Keratinocyte (primary cell): ENCODE measurements at regions not wholly inside any gene's neighbourhood (a gene's known extent, or its start where the extent isn't known, plus 50 kb on each side); places are given as distances from the start of the nearest gene placed in this dataset.

Experiments
- DNase-seq: peaks from one replicate; pipeline ENCODE4 v3.0.0-alpha.2; 2011; ENCODE audit warnings: low read depth, missing footprints, low spot score
- FAIRE-seq: peaks from 2 replicates; lab custom pipeline; 2011; peaks lifted over from hg19 to GRCh38; lab: Jason Lieb, UNC
- H2AFZ ChIP-seq: 2 replicates; pipeline ENCODE4 v1.6.0; 2012; ENCODE audit warnings: low read length, control low read depth, inconsistent platforms; ENCODE audit not compliant: control insufficient read depth
- H3K27ac ChIP-seq: 2 replicates; pipeline ENCODE4 v1.5.1; 2011; ENCODE audit warnings: low read length; ENCODE audit not compliant: control insufficient read depth, insufficient read depth
- H3K27me3 ChIP-seq: 3 replicates; pipeline ENCODE4 v1.6.0; 2011; ENCODE audit warnings: low read length; ENCODE audit not compliant: control insufficient read depth, insufficient read depth; ENCODE audit errors: extremely low read depth
- H3K36me3 ChIP-seq, 2 experiments: 2 replicates in 1 of 2; 3 replicates in 1 of 2; pipeline ENCODE4 v1.5.1; 2011; ENCODE audit warnings: low read length in 2 of 2, mild to moderate bottlenecking in 1 of 2; ENCODE audit not compliant: control insufficient read depth in 2 of 2, insufficient read depth in 2 of 2; ENCODE audit errors: extremely low read depth in 1 of 2
- H3K4me1 ChIP-seq: 3 replicates; pipeline ENCODE4 v1.5.1; 2011; ENCODE audit warnings: low read length; ENCODE audit not compliant: control insufficient read depth, insufficient read depth; ENCODE audit errors: extremely low read depth
- H3K4me2 ChIP-seq: 3 replicates; pipeline ENCODE4 v1.6.0; 2011; ENCODE audit warnings: low read depth, low read length; ENCODE audit not compliant: control insufficient read depth, insufficient read depth; ENCODE audit errors: extremely low read depth
- H3K4me3 ChIP-seq, 3 experiments: fragments of 200-600 bp in 1 of 3; sonication (generic) in 1 of 3; 2 replicates in 2 of 3; 3 replicates in 1 of 3; pipeline ENCODE4 v1.5.1; 2011 to 2016; ENCODE audit warnings: low read length in 3 of 3, mild to moderate bottlenecking in 3 of 3, control low read depth in 2 of 3, inconsistent platforms in 1 of 3, low read depth in 1 of 3, mixed read lengths in 1 of 3, mixed run types in 1 of 3, moderate library complexity in 1 of 3; ENCODE audit not compliant: control insufficient read depth in 2 of 3, insufficient read depth in 2 of 3; ENCODE audit errors: extremely low read depth in 1 of 3
- H3K79me2 ChIP-seq: 2 replicates; pipeline ENCODE4 v1.6.0; 2012; ENCODE audit warnings: low read length; ENCODE audit not compliant: control insufficient read depth, insufficient read depth
- H3K9ac ChIP-seq: 3 replicates; pipeline ENCODE4 v1.6.0; 2011; ENCODE audit warnings: low read length; ENCODE audit not compliant: control insufficient read depth, insufficient read depth; ENCODE audit errors: extremely low read depth
- H3K9me1 ChIP-seq: 3 replicates; pipeline ENCODE4 v1.6.0; 2011; ENCODE audit warnings: low read length; ENCODE audit not compliant: control insufficient read depth, insufficient read depth; ENCODE audit errors: extremely low read depth
- H3K9me3 ChIP-seq: 2 replicates; pipeline ENCODE4 v1.5.1; 2012; ENCODE audit warnings: low read depth, low read length; ENCODE audit not compliant: control insufficient read depth
- H4K20me1 ChIP-seq: 3 replicates; pipeline ENCODE4 v1.6.0; 2011; ENCODE audit warnings: low read length; ENCODE audit not compliant: control insufficient read depth, insufficient read depth; ENCODE audit errors: extremely low read depth
- CTCF ChIP-seq, 3 experiments: IDR thresholded peaks in 1 of 3; conservative IDR thresholded peaks in 1 of 3; optimal IDR thresholded peaks in 1 of 3; 2 replicates in 2 of 3; 3 replicates in 1 of 3; pipeline versions ENCODE3 to v1.5.1; 2011; ENCODE audit warnings: low read length in 3 of 3, mild to moderate bottlenecking in 3 of 3, moderate library complexity in 2 of 3, control low read depth in 1 of 3, inconsistent platforms in 1 of 3; ENCODE audit not compliant: insufficient read depth in 2 of 3; ENCODE audit errors: extremely low read depth in 1 of 3
- EZH2 ChIP-seq: IDR thresholded peaks from one replicate; pipeline ENCODE4 v1.6.1; 2012; ENCODE audit warnings: inconsistent platforms, mild to moderate bottlenecking, low read length, moderate library complexity
- dilution Hi-C: fragments of 300-500 bp; cut with MboI; formaldehyde crosslinking; loops from one replicate; pipeline ENCODE4 v1.7.0; 2020; ENCODE audit warnings: low sequenced_read_pairs; ENCODE audit not compliant: extremely low pct_ligation_motif_present

GRCh38 chr7:156220701-156221100, 408.4 kb upstream of the SHH start:
- no peaks in the 10 kb centered on the region for H3K36me3 ChIP-seq
- peaks cover 2% of the 10 kb centered on the region for H3K9me3 ChIP-seq
- dilution Hi-C loops: no loop called here
- H3K4me3 ChIP-seq: no peak overlapping the region
- no peak overlapping the region for H2AFZ ChIP-seq
- no peaks in the 10 kb centered on the region for H3K27me3 ChIP-seq
- TF ChIP-seq EZH2 (no peak), CTCF (optimal IDR thresholded peaks at IDR 0.05 in 1 of 3, IDR thresholded peaks at IDR 0.05 in 1 of 3, conservative IDR thresholded peaks at IDR 0.05 in 1 of 3; ENCODE audit: extremely low read depth in 1 of 3, insufficient read depth in 2 of 3, low read length in 3 of 3) (no peak)
- no peaks in the 10 kb centered on the region for H3K4me1 ChIP-seq
- no peak overlapping the region for H3K4me2 ChIP-seq
- H3K9me1 ChIP-seq: no peaks in the 10 kb centered on the region
- no peak overlapping the region for H3K9ac ChIP-seq
- no peaks in the 10 kb centered on the region for H4K20me1 ChIP-seq
- no peaks in the 10 kb centered on the region for H3K79me2 ChIP-seq
- no peak overlapping the region for H3K27ac ChIP-seq
- no peak for DNase-seq
- no peak for FAIRE-seq

- Histone ChIP-seq H3K27ac (no peak overlapping the region), H3K27me3 (no peaks in the 10 kb centered on the region), H3K4me2 (no peak overlapping the region), H3K4me3 (no peak overlapping the region), H3K4me1 (no peaks in the 10 kb centered on the region), H4K20me1 (no peaks in the 10 kb centered on the region), H3K79me2 (no peaks in the 10 kb centered on the region), H3K36me3 (no peaks in the 10 kb centered on the region), H3K9me3 (peaks cover 2% of the 10 kb centered on the region), H3K9ac (no peak overlapping the region), H2AFZ (no peak overlapping the region), H3K9me1 (no peaks in the 10 kb centered on the region)
- TF ChIP-seq CTCF (optimal IDR thresholded peaks at IDR 0.05 in 1 of 3, IDR thresholded peaks at IDR 0.05 in 1 of 3, conservative IDR thresholded peaks at IDR 0.05 in 1 of 3; ENCODE audit: extremely low read depth in 1 of 3, insufficient read depth in 2 of 3, low read length in 3 of 3) (no peak), EZH2 (no peak)
- DNase-seq: no peak
- dilution Hi-C loops: no loop called here
- FAIRE-seq: no peak
These were observed 407.9 kb upstream of the SHH start for GRCh38 chr7:156220078-156220605.
